Small intestine (tissue), 7 donors: ENCODE measurements at regions not wholly inside any gene's neighbourhood (a gene's known extent, or its start where the extent isn't known, plus 50 kb on each side); places are given as distances from the start of the nearest gene placed in this dataset.

ENCODE experiments used
- DNase-seq, 2 donors: peaks; one replicate each; pipeline versions ENCODE4 v3.0.0 to v3.0.0-alpha.2; 2013
- FAIRE-seq: peaks from 2 replicates; lab custom pipeline; 2012; peaks lifted over from hg19 to GRCh38; lab: Jason Lieb, UNC
- H3K27ac ChIP-seq, 3 donors: one replicate each; pipeline ENCODE4 v1.5.1; 2013; ENCODE audit warnings: low read length in 2 of 3, mild to moderate bottlenecking in 2 of 3, control low read depth in 1 of 3, inconsistent platforms in 1 of 3, low read depth in 1 of 3, moderate library complexity in 1 of 3
- H3K27me3 ChIP-seq, 3 donors: one replicate each; pipeline ENCODE4 v1.6.1; 2013; ENCODE audit warnings: low read length in 3 of 3, inconsistent platforms in 1 of 3; ENCODE audit not compliant: control insufficient read depth in 3 of 3, insufficient read depth in 3 of 3
- H3K36me3 ChIP-seq, 3 donors: one replicate each; pipeline ENCODE4 v1.6.1; 2013; ENCODE audit warnings: low read length in 3 of 3, inconsistent platforms in 1 of 3, low read depth in 1 of 3, mild to moderate bottlenecking in 1 of 3, moderate library complexity in 1 of 3; ENCODE audit not compliant: control insufficient read depth in 3 of 3, insufficient read depth in 2 of 3
- H3K4me1 ChIP-seq, 3 donors: one replicate each; pipeline ENCODE4 v1.6.1; 2013; ENCODE audit warnings: low read length in 2 of 3, inconsistent platforms in 1 of 3, low read depth in 1 of 3, mild to moderate bottlenecking in 1 of 3, moderate library complexity in 1 of 3; ENCODE audit not compliant: control insufficient read depth in 3 of 3, insufficient read depth in 2 of 3
- H3K4me3 ChIP-seq, 3 donors: one replicate each; pipeline ENCODE4 v1.5.1; 2013; ENCODE audit warnings: low read length in 3 of 3, control low read depth in 1 of 3, inconsistent platforms in 1 of 3, low read depth in 1 of 3, mild to moderate bottlenecking in 1 of 3, moderate library complexity in 1 of 3
- H3K9me3 ChIP-seq, 2 donors: one replicate each; pipeline ENCODE4 v1.6.1; 2013; ENCODE audit warnings: low read depth in 1 of 2, low read length in 1 of 2; ENCODE audit not compliant: control insufficient read depth in 2 of 2, insufficient read depth in 1 of 2
- WGBS, 3 donors: extraction: QIAGEN DNeasy Blood & Tissue Kit; methylation state at CpG; one replicate each; pipeline ENCODE4 v1.1.7; 2013; 5-methylcytosine and 5-hydroxymethylcytosine counted together
- donor health status: healthy with polysubstance abuse.
- donor health status: control.
- donor health status: control.
- donor health status: Bipolar disorder and iron deficiency.
- donor health status: healthy.

DNA sequence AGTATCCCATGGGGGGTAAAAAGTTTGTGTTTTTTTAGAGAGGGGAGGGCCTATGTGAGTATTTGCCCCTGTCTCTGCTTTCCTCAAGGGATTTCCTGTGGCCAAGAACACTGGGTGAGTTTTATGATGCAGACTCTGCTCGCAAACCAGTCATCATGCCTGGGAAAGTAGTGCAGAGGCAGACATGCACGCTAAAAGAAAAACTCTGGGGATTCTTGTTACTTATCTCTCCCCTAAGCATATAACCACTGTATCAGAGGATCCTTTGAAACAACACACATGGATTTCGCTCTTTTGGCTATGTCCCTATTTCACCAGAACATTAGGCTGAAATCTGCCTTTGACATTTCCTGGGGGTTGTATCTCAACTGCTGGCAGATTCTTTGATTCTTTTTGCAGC, 1845.8 kb upstream of the SEL1L start:
- Histone ChIP-seq H3K9me3 (no peaks in the 10 kb centered on the region), H3K4me1 (no peaks in the 10 kb centered on the region), H3K4me3 (no peak overlapping the region), H3K27me3 (no peaks in the 10 kb centered on the region), H3K36me3 (no peaks in the 10 kb centered on the region), H3K27ac (peak overlapping the region in 1 of 3 donors; percentile 14)
- no peak for FAIRE-seq
- no peak for DNase-seq
- whole genome bisulfite sequencing, 3 donors = 64 to 74% (median 70%) methylated on average over 3 of the region's 3 CpGs

DNA sequence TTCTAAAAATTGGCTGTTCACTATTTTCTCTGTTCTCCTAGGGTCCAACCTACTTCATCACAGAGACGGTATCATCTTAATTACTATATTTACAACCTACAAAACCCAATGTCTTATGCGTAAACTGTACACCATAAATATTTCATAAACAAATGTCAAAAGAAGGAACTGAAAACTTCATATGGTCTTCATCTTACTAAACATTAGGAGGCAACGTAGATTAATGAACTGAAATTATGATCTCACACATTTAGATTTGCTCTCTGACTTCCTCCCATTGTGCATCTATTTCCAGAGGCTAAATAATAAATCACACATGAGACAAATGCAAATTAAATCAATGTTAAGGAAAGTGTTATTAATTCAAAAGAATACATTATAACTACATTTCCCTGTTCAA, 1850.6 kb upstream of the SEL1L start:
- DNase-seq = no peak
- Histone ChIP-seq H3K9me3 (peaks cover 0 to 2% of the 10 kb centered on the region in 2 donors), H3K27me3 (no peaks in the 10 kb centered on the region), H3K27ac (no peak overlapping the region), H3K4me1 (no peaks in the 10 kb centered on the region), H3K4me3 (no peak overlapping the region), H3K36me3 (no peaks in the 10 kb centered on the region)
- 62 to 74% (median 72%) methylated on average over 3 of the region's 3 CpGs for WGBS, 3 donors
- no peak for FAIRE-seq

DNA sequence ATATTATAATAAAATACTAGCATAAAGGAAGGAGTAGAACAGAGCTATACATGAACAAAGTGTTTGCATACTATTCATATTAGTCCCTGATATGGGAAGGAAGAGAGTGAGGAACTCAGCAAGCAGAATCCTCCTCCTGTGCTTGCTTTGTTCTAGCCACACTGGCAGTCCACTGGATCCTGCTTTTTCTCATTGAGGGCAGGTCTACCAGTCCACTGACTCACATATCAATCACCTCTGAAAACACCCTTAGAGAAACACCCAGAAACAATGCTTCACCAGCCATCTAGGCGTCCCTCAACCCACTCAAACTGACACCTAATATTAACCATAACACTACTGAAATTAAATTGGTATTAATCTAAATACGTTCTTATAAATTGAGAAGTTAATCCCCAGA, 1861.7 kb upstream of the SEL1L start:
- Histone ChIP-seq H3K27ac (no peak overlapping the region), H3K27me3 (no peaks in the 10 kb centered on the region), H3K4me3 (no peak overlapping the region), H3K4me1 (no peaks in the 10 kb centered on the region), H3K36me3 (no peaks in the 10 kb centered on the region), H3K9me3 (no peaks in the 10 kb centered on the region)
- 65 to 82% (median 77%) methylated on average over 2 of the region's 2 CpGs for WGBS, 3 donors
- FAIRE-seq (no peak), DNase-seq (no peak)

DNA sequence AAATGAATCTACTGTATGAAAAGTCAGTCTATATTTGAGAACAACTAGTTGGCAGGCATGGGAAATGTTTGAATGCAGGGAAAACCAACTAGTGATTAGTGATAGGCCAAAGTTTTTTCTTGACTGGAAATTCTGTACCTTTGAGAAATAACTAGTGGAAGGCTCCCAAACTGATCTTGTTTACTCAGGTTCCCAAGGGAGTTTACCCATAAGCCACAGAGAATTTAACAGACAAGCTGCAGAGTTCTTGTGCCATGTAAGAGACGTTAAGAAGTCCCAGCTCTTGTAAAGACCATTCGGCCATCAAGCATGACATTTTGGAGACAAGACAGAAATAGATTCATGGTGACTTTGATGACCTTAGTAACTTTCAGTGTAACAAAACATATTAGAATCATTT, 1882.8 kb upstream of the SEL1L start:
- Histone ChIP-seq H3K27me3 (no peaks in the 10 kb centered on the region), H3K4me3 (no peak overlapping the region), H3K36me3 (no peaks in the 10 kb centered on the region), H3K9me3 (peaks cover 0 to 1% of the 10 kb centered on the region in 2 donors), H3K4me1 (no peaks in the 10 kb centered on the region), H3K27ac (no peak overlapping the region)
- DNase-seq (no peak), FAIRE-seq (no peak)
- 70 to 77% (median 74%) methylated on average over 2 of the region's 2 CpGs for WGBS, 3 donors

DNA sequence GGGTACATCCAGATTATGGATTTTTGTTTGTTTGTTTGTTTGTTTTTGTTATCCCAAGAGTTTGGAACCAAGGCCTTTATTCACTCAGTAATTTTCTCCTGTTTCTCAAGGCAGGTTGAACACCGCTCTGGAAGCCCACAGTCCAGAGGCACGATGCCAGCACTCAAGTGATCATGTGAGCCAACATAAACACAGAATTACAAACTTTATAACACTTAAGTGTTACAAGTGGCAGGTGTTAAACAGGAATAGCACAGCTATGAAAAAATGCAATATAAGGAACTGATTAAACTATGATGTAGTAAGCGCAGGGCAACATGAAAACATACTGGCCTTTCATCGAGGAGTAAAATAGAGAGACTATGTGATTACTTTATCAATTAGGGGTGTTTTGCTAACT, 1885.8 kb upstream of the SEL1L start:
- Histone ChIP-seq H3K9me3 (no peaks in the 10 kb centered on the region), H3K4me1 (no peaks in the 10 kb centered on the region), H3K36me3 (no peaks in the 10 kb centered on the region), H3K27me3 (no peaks in the 10 kb centered on the region), H3K27ac (no peak overlapping the region), H3K4me3 (no peak overlapping the region)
- no peak for DNase-seq
- no peak for FAIRE-seq
- 38 to 60% (median 54%) methylated on average over 4 of the region's 4 CpGs for WGBS, 3 donors

DNA sequence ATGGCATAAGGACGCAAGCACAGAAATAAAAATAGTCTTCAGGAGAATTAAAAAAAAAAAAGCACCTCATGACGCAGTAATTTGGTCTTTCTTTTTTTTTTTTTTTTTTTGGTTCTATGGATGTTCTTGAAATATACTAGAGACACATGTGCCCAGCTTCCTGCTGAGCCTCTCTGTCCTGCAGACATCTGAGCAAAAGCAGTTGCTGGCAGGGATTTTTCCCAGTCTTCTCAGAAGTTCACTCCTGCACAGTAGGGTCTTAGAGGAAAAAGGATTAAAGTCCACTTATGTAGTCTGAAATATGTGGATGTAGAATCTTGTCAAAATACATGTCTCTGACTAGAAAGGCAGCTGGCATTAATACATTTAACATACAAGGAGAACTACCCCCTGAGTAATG, 1888.1 kb upstream of the SEL1L start:
- FAIRE-seq (no peak), DNase-seq (no peak)
- Histone ChIP-seq H3K36me3 (no peaks in the 10 kb centered on the region), H3K27ac (no peak overlapping the region), H3K9me3 (no peaks in the 10 kb centered on the region), H3K27me3 (no peaks in the 10 kb centered on the region), H3K4me1 (no peaks in the 10 kb centered on the region), H3K4me3 (no peak overlapping the region)
- WGBS, 3 donors = 59 to 81% (median 65%) methylated on average over 2 of the region's 2 CpGs

DNA sequence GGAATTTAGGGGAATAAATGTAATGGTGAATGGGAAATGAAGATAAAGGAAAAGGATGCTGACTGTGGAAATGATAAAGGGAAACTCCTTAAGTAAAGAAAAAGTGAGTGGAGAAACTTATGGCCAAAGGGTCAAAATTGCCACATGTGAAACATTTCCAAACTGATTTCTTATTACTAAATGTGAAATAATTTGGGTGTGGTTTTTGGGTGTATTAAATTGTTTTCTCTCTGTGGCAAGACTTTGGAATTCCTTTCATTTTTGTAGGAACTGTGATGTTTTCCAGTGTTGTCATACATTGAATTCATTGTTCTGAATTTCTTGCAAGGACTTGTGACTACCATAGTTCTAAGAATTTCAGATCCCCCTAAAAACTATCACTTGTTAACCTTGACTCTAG, 1891.5 kb upstream of the SEL1L start:
- Histone ChIP-seq H3K4me3 (no peak overlapping the region), H3K9me3 (no peaks in the 10 kb centered on the region), H3K4me1 (no peaks in the 10 kb centered on the region), H3K36me3 (no peaks in the 10 kb centered on the region), H3K27me3 (no peaks in the 10 kb centered on the region), H3K27ac (no peak overlapping the region)
- DNase-seq = no peak
- FAIRE-seq = no peak

DNA sequence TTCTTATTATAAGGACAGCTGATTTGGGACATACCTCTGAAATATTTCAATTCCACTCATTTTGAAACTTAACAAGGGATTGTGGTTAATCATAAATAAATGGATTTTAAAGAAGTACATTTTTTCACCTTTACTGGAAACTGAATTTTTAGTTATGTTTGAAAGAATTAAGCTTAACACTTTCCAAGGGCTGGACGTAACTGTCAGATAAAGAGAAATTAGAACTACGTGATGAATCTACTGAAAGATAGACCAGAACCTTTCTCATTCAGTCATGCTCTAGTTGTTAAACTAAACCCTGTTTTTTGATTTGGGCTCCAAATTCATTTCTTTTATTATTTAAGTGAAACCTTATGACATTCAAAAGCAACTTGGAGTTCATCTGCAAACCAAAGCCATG, 1892.1 kb upstream of the SEL1L start:
- H3K36me3 ChIP-seq = no peaks in the 10 kb centered on the region
- H3K9me3 ChIP-seq = no peaks in the 10 kb centered on the region
- no peak for FAIRE-seq
- DNase-seq = no peak
- no peak overlapping the region for H3K4me3 ChIP-seq
- H3K27ac ChIP-seq = no peak overlapping the region
- no peaks in the 10 kb centered on the region for H3K27me3 ChIP-seq
- no peaks in the 10 kb centered on the region for H3K4me1 ChIP-seq
- WGBS, 3 donors = 91 to 97% (median 95%) methylated on average over 2 of the region's 2 CpGs

DNA sequence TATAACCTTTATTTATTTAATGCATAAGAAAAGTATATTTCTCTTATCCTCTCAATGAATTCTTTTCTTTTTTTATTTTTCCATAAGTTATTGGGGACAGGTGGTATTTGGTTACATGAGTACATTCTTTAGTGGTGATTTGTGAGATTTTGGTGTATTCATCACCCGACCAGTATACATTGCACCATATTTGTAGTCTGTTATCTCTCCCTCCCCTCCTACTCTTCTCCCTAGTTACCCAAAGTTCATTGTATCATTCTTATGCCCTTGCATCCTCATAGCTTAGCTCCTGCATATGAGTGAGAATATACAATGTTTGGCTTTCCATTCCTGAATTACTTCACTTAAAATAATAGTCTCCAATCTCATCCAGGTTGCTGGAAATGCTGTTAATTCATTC, 1900.0 kb upstream of the SEL1L start:
- 64 to 82% (median 81%) methylated on average over 1 of the region's 1 CpG for WGBS, 3 donors
- no peak overlapping the region for H3K27ac ChIP-seq
- H3K27me3 ChIP-seq = no peaks in the 10 kb centered on the region
- no peaks in the 10 kb centered on the region for H3K4me1 ChIP-seq
- H3K36me3 ChIP-seq = no peaks in the 10 kb centered on the region
- FAIRE-seq (no peak), DNase-seq (no peak)
- no peaks in the 10 kb centered on the region for H3K9me3 ChIP-seq
- H3K4me3 ChIP-seq = no peak overlapping the region
